HS-5 (cell line): ENCODE measurements at regions not wholly inside any gene's neighbourhood (a gene's known extent, or its start where the extent isn't known, plus 50 kb on each side); places are given as distances from the start of the nearest gene placed in this dataset.
A peak's percentile ranks its signal among the peaks of the same experiment; 100 is the strongest.
"Not testable (repeated sequence)": the region's sequence is repeated elsewhere in the genome, so short reads cannot be mapped to it uniquely, and the experiment has no call there.

Experiments used
- DNase-seq: peaks from one replicate; pipeline ENCODE4 v3.0.0-alpha.2; 2012; ENCODE audit warnings: low read depth

DNA sequence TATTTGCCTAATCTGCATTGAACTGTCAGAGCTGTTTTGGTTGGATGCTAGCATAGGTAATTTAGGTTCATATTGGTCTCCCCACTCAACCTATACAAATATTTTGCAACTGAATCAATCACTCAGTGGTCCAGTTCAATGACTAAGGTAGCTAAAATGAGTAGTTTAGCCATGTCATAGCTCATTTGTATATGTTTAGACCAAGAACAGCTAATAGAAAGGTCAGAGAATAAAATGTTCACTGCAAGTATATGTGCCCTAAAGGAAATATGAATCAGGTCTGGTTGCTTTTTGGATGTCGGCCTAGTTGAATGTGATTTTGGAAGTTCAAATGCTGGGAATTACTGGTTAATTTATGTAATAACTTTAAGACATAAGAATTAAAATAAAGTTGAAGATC is 883.9 kb downstream of the LRFN5 start:
- peak; percentile 42 for DNase-seq

DNA sequence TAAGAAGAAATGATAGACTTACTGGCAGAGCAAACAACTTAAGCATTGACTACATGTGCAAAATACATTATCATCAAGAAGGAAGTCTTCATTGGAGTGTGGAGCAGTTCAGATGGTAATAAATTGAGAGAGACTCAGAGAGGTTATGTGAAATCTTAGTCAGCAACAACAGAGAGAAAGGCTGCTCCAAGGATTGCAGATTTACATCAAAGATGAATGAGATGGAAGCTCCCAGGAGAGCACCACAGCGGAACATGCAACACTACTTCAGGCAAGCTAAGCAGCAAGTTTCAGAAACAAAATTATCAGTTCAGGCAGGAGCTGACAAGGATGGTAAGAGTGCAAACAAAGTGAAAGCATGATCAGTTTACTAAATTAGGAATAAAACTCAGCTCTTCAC is 882.3 kb downstream of the LRFN5 start:
- DNase-seq: no peak

DNA sequence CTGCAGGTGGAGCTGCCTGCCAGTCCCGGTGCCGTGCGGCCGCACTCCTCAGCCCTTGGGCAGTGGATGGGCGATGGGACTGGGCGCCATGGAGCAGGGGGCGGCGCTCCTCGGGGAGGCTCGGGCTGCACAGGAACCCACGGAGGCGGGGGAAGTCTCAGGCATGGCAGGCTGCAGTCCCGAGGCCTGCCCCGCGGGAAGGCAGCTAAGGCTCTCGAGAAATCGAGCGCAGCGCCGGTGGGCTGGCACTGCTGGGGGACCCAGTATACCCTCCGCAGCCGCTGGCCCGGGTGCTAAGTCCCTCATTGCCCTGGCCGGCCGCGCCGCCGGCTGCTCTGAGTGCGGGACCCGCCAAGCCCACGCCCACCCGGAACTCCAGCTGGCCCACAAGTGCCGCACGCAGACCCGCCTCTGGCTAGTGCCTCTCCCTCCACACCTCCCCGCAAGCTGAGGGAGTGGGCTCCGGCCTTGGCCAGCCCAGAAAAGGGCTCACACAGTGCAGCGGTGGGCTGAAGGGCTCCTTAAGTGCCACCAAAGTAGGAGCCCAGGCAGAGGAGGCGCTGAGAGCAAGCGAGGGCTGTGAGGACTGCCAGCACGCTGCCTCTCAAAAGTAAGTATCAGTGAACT is 875.8 kb downstream of the LRFN5 start:
- not testable (repeated sequence) for DNase-seq

GRCh38 chr14:42481714-42482113 is 875.0 kb downstream of the LRFN5 start:
- not testable (repeated sequence) for DNase-seq

DNA sequence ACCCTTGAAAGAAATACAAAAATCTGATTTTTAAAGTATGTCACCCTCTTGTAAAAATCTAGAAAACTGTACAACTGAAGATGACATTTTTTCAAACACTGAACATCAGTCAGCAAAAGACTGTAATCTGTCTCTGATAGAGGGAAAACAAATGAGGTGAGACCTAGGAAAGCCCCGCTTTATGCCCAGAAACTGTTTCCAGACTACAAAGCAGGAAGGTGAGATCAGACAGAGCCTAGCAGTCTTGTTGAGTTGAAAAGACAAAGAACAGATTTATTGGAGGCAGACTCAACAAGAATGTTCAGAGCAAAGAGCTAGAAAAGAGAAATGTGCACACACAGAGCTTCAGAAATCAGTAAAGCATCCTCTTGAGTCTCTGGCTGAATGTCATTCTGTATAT is 873.6 kb downstream of the LRFN5 start:
- no peak for DNase-seq

- DNase-seq: no peak
These were observed 868.6 kb downstream of the LRFN5 start for GRCh38 chr14:42475289-42475688.

DNA sequence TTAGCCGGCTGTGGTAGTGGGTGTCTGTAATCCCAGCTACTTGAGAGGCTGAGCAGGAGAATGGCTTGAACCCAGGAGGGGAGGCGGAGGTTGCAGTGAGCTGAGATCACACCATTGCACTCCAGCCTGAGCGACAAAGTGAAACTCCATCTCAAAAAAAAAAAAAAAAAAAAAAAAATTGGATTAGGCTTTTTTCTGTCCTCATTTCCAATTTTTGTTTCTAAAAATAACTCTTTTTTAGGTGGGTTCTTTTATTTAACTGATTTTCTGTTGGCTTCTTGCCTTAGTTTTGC is 863.7 kb downstream of the LRFN5 start:
- DNase-seq: no peak

DNA sequence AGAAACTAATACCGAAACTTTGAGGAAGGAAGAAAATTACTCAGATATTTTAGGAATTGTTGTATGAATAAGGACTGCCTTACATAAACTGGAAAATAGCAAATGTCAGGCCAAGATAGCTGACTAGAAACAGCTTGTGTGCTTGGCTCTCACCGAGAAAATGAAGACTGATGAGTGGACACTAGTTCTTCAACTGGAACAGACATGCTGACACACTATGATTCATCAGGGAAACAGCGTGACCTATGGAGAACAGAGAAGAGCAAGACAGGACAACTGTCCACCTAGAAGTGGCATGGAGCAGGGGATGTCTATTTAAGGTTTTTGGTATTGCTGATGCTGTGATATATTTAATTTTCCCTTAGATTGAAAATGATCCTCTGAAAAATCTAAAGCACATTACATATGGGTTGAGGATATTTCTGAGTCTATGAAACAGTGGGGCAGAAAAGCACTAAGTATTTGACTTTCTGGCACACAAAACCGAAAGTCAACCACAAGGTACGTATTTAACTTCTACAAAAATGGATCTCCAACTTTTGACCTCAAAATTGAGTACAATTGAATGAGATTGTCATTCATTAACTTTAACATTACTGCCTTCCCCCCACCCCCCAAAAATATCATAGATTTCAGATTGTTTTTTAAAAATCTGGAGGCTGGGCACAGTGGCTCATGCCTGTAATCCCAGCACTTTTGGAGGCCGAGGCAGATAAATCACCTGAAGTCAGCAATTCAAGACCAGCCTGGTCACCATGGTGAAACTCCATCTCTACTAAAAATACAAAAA is 863.2 kb downstream of the LRFN5 start:
- DNase-seq: peak; percentile 23

- no peak for DNase-seq
These were observed 854.0 kb downstream of the LRFN5 start for GRCh38 chr14:42460673-42461072.

DNA sequence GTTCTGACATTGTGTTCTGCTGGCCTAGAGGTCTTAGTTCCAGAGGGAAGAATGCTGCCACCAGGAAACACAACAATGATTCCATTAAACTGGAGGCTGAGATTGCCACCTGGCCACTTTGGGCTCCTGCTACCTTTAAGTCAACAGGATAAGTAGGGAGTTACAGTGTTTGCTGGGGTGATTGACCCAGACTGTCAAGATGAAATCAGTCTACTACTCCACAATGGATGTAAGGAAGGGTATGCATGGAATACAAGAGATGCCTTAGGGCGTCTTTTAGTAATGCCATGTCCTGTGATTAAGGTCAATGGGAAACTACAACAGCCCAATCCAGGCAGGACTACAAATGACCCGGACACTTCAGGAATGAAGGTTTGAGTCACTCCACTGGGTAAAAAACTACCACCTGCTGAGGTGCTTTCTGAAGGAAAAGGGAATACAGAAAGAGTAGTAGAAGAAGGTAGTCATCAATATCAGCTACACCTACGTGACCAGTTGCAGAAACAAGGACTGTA is 852.6 kb downstream of the LRFN5 start:
- no peak for DNase-seq

GRCh38 chr14:42441615-42442014 is 834.9 kb downstream of the LRFN5 start:
- no peak for DNase-seq

DNA sequence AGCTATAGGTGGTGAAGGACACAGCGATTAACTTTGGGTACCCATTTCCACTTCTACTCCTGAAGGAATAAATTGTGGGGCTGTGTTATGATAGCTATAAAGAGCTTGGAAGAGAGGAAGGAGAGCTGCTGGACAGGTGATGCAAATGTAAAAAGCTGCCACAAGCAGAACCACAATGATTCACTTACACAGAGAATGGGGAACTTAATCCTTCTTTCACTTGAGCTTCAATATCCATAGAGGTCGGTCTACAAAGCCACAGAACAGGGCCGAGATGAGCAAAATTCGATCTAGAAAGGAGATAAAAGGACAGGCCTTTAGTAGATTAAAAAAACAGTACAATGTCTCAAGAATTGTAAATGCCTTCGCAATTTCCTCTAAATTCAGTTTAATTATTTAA is 831.1 kb downstream of the LRFN5 start:
- no peak for DNase-seq

DNA sequence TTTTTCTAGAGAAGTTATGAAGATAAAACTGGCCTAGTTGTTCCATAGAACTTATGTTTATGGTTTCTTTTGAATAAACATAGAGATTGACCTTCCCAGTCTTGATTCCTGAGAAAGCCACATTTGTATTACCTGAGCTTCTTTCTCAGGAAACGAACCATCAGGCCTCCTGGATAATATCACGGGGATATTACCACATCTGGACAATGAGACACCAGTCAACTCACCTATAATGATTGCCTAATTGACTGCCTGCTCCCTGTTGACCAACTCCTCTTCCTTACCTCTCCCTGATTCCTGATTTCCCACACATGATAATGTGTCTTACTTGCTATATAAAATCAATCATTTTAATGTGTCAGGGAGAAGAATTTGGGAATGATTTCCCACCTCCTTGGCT is 822.7 kb downstream of the LRFN5 start:
- DNase-seq: no peak

- DNase-seq: no peak
These were observed 822.3 kb downstream of the LRFN5 start for GRCh38 chr14:42428996-42429395.

- DNase-seq: no peak
These were observed 817.8 kb downstream of the LRFN5 start for GRCh38 chr14:42424501-42424900.

- no peak for DNase-seq
These were observed 814.9 kb downstream of the LRFN5 start for GRCh38 chr14:42421377-42422078.

DNA sequence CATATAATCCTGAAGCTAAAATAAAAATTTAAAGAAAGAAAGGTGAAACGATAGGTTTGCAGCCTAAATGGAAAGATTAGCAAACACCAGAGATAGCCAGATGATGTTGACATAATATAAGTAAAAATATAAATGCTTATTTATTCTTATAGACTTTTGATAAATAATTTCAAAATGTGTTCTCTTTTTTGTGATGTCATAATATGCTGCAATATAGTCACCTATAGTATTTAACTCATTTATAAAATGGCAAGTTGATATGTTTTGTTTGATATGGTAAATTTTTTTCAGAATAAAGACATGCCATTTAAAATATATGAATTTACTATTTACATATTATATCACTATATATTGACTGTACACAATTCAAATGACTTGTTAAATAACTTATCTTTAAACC is 813.4 kb downstream of the LRFN5 start:
- DNase-seq: no peak

- DNase-seq: no peak
These were observed 800.5 kb downstream of the LRFN5 start for GRCh38 chr14:42407153-42407552.

DNA sequence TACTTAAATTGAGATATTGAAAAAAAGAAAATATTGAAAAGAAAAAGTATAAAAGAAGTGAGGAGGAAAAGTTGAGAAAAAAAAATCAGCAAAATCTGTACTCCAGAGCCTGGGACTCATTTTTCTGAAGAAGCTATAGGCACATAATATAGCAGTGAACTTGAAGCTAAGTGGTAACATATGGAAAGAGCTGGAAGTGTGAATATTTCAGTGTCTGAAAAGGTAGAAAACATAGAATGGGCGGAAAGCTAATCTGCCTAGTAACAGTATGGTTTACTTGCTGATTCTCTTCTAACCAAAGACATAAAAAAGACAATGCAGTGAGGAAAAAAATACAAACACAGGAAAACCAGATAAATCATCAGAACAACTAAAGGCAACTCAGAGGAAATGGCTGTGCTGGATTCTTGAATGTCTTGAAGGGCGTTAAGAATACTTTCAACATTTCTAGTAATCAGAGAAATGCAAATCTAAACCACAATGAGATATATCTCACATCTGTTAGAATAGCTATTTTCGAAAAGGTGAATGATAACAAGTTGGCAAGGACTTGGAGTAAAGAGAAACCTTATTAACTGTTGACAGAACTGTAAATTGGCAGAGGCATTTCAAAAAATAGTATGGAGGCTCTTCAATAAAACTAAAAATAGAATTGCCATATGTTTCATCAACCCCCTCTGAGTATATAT is 784.6 kb downstream of the LRFN5 start:
- DNase-seq: no peak

DNA sequence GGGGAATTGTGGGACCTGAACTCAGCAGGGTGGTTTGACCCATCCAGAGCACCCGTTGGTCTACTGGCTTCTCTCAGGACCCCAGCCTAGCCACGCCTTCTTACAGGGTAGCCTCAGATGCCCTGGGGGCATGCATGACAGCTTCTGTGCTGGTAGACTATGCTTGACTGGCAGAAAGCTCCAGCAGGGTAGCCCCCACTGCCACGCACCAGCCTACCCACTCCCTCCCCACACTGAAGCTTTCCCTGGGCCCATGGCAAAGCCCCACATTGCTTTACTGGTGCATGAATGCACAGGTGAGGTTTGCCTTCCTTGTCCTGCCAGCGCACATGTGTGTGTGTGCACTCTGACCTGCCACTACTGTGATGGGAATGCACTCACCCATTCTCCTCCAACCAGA is 772.2 kb downstream of the LRFN5 start:
- DNase-seq: no peak

- no peak for DNase-seq
These were observed 771.6 kb downstream of the LRFN5 start for GRCh38 chr14:42378274-42378673.

DNA sequence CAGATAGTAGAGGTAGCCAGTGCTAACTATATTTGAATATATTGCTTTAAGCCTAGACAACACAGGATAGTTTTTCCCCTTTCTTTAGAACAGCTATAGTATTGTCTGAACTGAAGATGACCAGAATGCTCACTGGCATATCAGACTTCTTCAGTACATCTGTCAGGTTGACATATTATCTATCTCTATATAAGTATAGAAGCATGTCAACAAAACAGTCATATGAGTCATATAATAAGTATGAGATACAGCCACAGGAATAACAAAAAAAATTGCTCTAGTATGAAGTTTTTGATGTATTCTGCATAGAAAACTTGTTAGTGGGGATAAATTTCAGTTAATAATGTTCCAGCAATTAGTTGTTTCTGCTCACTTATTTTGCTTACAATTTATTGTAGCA is 767.7 kb downstream of the LRFN5 start:
- no peak for DNase-seq

- no peak for DNase-seq
These were observed 763.4 kb downstream of the LRFN5 start for GRCh38 chr14:42370056-42370455.
